ENCODE measurements at regions not wholly inside any gene's neighbourhood (a gene's known extent, or its start where the extent isn't known, plus 50 kb on each side); places are given as distances from the start of the nearest gene placed in this dataset.

DNA sequence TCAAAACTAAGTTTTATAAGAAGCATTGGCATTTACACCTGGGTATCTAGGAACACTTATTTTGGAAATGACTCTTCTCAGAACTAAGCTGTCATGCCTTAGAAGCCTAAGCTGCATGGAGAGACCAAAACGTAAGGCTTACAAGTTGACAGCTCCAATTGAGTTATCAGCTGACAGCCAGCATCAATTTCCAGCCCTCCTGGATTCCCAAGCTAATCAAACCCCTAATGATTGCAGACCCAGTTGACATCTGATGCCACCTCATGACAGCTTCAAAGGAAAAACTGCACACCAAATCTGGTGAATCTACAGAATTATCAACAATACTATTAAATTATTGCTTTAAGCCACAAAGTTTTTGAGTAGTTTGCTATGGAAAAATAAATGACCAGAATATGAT is 187.6 kb upstream of the PRMT6 start:
- Histone ChIP-seq H3K4me2 (no peak overlapping the region), H3K36me3 (replicated peaks; ENCODE audit: insufficient read depth, low read depth) (no peaks in the 10 kb centered on the region), H3K79me2 (no peaks in the 10 kb centered on the region), H3K27ac (no peak overlapping the region), H3K9me2 (replicated peaks; ENCODE audit: insufficient read depth) (no peaks in the 10 kb centered on the region), H3K27me3 (no peaks in the 10 kb centered on the region), H4K20me1 (ENCODE audit: insufficient read depth, poor library complexity, severe bottlenecking) (no peaks in the 10 kb centered on the region), H2AFZ (no peak overlapping the region), H3K9me3 (ENCODE audit: low read depth) (no peaks in the 10 kb centered on the region), H3K4me1 (ENCODE audit: insufficient read depth) (no peaks in the 10 kb centered on the region), H3K4me3 (no peak overlapping the region)
- no peak for TF ChIP-seq EZH2phosphoT487 (IDR thresholded peaks at IDR 0.05; ENCODE audit: low read depth, severe bottlenecking, unreplicated experiment)
- TF ChIP-seq, protein P1, sequence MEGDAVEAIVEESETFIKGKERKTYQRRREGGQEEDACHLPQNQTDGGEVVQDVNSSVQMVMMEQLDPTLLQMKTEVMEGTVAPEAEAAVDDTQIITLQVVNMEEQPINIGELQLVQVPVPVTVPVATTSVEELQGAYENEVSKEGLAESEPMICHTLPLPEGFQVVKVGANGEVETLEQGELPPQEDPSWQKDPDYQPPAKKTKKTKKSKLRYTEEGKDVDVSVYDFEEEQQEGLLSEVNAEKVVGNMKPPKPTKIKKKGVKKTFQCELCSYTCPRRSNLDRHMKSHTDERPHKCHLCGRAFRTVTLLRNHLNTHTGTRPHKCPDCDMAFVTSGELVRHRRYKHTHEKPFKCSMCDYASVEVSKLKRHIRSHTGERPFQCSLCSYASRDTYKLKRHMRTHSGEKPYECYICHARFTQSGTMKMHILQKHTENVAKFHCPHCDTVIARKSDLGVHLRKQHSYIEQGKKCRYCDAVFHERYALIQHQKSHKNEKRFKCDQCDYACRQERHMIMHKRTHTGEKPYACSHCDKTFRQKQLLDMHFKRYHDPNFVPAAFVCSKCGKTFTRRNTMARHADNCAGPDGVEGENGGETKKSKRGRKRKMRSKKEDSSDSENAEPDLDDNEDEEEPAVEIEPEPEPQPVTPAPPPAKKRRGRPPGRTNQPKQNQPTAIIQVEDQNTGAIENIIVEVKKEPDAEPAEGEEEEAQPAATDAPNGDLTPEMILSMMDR (IDR thresholded peaks at IDR 0.05; ENCODE audit: poor library complexity) = no peak
- TF ChIP-seq EZH2 (IDR thresholded peaks at IDR 0.05; ENCODE audit: borderline replicate concordance) = no peak
- DNase-seq (ENCODE audit: low spot score) = no peak
- 68% methylated on average over 1 of the region's 1 CpG for WGBS (ENCODE audit: low lambda C conversion rate, missing lambda C conversion rate)

DNA sequence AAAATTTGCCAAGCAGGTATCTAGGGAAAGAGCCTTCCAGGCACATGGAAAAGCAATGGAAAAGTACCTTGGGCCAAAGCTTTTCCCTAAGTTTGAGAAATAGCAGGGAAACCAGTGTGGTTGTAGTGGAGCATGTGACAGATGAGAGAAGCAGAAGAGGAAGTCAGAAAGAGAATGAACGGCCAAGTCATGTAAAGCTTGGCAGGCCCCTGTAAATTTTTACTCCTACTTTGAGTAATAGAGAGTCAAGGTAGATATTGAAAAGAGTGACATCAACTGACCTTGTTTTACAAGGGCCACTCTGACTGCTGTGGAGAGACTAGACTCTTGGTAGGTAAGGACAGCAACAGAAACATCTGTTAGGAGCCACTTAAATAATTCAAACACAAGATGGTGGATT is 180.9 kb upstream of the PRMT6 start:
- H2AFZ ChIP-seq = no peak overlapping the region
- H3K4me2 ChIP-seq = no peak overlapping the region
- 29% methylated on average over 1 of the region's 1 CpG for WGBS (ENCODE audit: low lambda C conversion rate, missing lambda C conversion rate)

GRCh38 chr1:106876384-106876783 is 180.1 kb upstream of the PRMT6 start:
- 78% methylated on average over 3 of the region's 3 CpGs for WGBS (ENCODE audit: low lambda C conversion rate, missing lambda C conversion rate)

More for the DNA sequence above, 180.9 kb upstream of the PRMT6 start:
- no peak for DNase-seq (ENCODE audit: low spot score)
- Histone ChIP-seq H4K20me1 (ENCODE audit: insufficient read depth, poor library complexity, severe bottlenecking) (no peaks in the 10 kb centered on the region), H3K4me3 (no peak overlapping the region), H3K4me1 (ENCODE audit: insufficient read depth) (no peaks in the 10 kb centered on the region), H3K79me2 (no peaks in the 10 kb centered on the region), H3K9me2 (replicated peaks; ENCODE audit: insufficient read depth) (no peaks in the 10 kb centered on the region), H3K27me3 (no peaks in the 10 kb centered on the region), H3K27ac (no peak overlapping the region), H3K36me3 (replicated peaks; ENCODE audit: insufficient read depth, low read depth) (no peaks in the 10 kb centered on the region), H3K9me3 (ENCODE audit: low read depth) (no peaks in the 10 kb centered on the region)
- TF ChIP-seq EZH2phosphoT487 (IDR thresholded peaks at IDR 0.05; ENCODE audit: low read depth, severe bottlenecking, unreplicated experiment) (no peak), EZH2 (IDR thresholded peaks at IDR 0.05; ENCODE audit: borderline replicate concordance) (no peak)
- TF ChIP-seq, protein P1 (IDR thresholded peaks at IDR 0.05; ENCODE audit: poor library complexity) = no peak

More at GRCh38 chr1:106876384-106876783, 180.1 kb upstream of the PRMT6 start:
- H3K4me3 ChIP-seq = no peak overlapping the region
- H3K4me1 ChIP-seq (ENCODE audit: insufficient read depth) = no peaks in the 10 kb centered on the region
- no peak overlapping the region for H2AFZ ChIP-seq
- H3K27ac ChIP-seq = no peak overlapping the region
- H3K4me2 ChIP-seq = no peak overlapping the region
- TF ChIP-seq, protein P1 (IDR thresholded peaks at IDR 0.05; ENCODE audit: poor library complexity) = no peak
- TF ChIP-seq EZH2phosphoT487 (IDR thresholded peaks at IDR 0.05; ENCODE audit: low read depth, severe bottlenecking, unreplicated experiment) (no peak), EZH2 (IDR thresholded peaks at IDR 0.05; ENCODE audit: borderline replicate concordance) (no peak)
- no peaks in the 10 kb centered on the region for H3K36me3 ChIP-seq (replicated peaks; ENCODE audit: insufficient read depth, low read depth)
- DNase-seq (ENCODE audit: low spot score) = no peak
- H4K20me1 ChIP-seq (ENCODE audit: insufficient read depth, poor library complexity, severe bottlenecking) = no peaks in the 10 kb centered on the region
- H3K9me2 ChIP-seq (replicated peaks; ENCODE audit: insufficient read depth) = no peaks in the 10 kb centered on the region
- H3K27me3 ChIP-seq = no peaks in the 10 kb centered on the region
- no peaks in the 10 kb centered on the region for H3K79me2 ChIP-seq
- H3K9me3 ChIP-seq (ENCODE audit: low read depth) = no peaks in the 10 kb centered on the region
